ENCODE measurements at regions not wholly inside any gene's neighbourhood (a gene's known extent, or its start where the extent isn't known, plus 50 kb on each side); places are given as distances from the start of the nearest gene placed in this dataset.

GRCh38 chr9:107540164-107540561 lies 50.6 kb upstream of the KLF4 start:
- H3K4me3 ChIP-seq (ENCODE audit: low read length, poor library complexity, severe bottlenecking): no peak overlapping the region
- no peaks in the 10 kb centered on the region for H3K9me2 ChIP-seq (replicated peaks; ENCODE audit: low read depth, low read length)
- TF ChIP-seq, protein P1, sequence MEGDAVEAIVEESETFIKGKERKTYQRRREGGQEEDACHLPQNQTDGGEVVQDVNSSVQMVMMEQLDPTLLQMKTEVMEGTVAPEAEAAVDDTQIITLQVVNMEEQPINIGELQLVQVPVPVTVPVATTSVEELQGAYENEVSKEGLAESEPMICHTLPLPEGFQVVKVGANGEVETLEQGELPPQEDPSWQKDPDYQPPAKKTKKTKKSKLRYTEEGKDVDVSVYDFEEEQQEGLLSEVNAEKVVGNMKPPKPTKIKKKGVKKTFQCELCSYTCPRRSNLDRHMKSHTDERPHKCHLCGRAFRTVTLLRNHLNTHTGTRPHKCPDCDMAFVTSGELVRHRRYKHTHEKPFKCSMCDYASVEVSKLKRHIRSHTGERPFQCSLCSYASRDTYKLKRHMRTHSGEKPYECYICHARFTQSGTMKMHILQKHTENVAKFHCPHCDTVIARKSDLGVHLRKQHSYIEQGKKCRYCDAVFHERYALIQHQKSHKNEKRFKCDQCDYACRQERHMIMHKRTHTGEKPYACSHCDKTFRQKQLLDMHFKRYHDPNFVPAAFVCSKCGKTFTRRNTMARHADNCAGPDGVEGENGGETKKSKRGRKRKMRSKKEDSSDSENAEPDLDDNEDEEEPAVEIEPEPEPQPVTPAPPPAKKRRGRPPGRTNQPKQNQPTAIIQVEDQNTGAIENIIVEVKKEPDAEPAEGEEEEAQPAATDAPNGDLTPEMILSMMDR (conservative IDR thresholded peaks at IDR 0.05; ENCODE audit: low read length): no peak
- no peak for TF ChIP-seq EZH2phosphoT487 (IDR thresholded peaks at IDR 0.05; ENCODE audit: borderline replicate concordance)
- no peaks in the 10 kb centered on the region for H3K36me3 ChIP-seq (ENCODE audit: insufficient read depth, low read length)
- H2AFZ ChIP-seq (ENCODE audit: low read length): no peak overlapping the region
- no peaks in the 10 kb centered on the region; the same call in 1 of the 2 replicates for H3K9me3 ChIP-seq (ENCODE audit: insufficient read depth, low read depth, low read length)
- H3K4me2 ChIP-seq (ENCODE audit: low read depth, low read length, poor library complexity, severe bottlenecking): no peak overlapping the region
- no peak overlapping the region for H3K9ac ChIP-seq (ENCODE audit: low read depth, low read length, poor library complexity, severe bottlenecking)
- no peaks in the 10 kb centered on the region for H3F3A ChIP-seq (ENCODE audit: low read depth)
- no peaks in the 10 kb centered on the region for H4K20me1 ChIP-seq (ENCODE audit: insufficient read depth, low read length, poor library complexity, severe bottlenecking)
- H3K4me1 ChIP-seq (ENCODE audit: insufficient read depth, low read length, poor library complexity, severe bottlenecking): no peaks in the 10 kb centered on the region
- no peaks in the 10 kb centered on the region for H3K27me3 ChIP-seq (ENCODE audit: insufficient read depth, low read length, poor library complexity, severe bottlenecking)
- H3K79me2 ChIP-seq (ENCODE audit: insufficient read depth, low read length): no peaks in the 10 kb centered on the region

GRCh38 chr9:107539427-107540163 lies 50.0 kb upstream of the KLF4 start:
- Histone ChIP-seq H3K9ac (ENCODE audit: low read depth, low read length, poor library complexity, severe bottlenecking) (no peak overlapping the region), H3K27me3 (ENCODE audit: insufficient read depth, low read length, poor library complexity, severe bottlenecking) (no peaks in the 10 kb centered on the region), H3K36me3 (ENCODE audit: insufficient read depth, low read length) (no peaks in the 10 kb centered on the region), H3K4me1 (ENCODE audit: insufficient read depth, low read length, poor library complexity, severe bottlenecking) (no peaks in the 10 kb centered on the region), H3K4me2 (ENCODE audit: low read depth, low read length, poor library complexity, severe bottlenecking) (no peak overlapping the region), H3K9me3 (ENCODE audit: insufficient read depth, low read depth, low read length) (no peaks in the 10 kb centered on the region; the same call in 1 of the 2 replicates), H4K20me1 (ENCODE audit: insufficient read depth, low read length, poor library complexity, severe bottlenecking) (no peaks in the 10 kb centered on the region), H2AFZ (ENCODE audit: low read length) (no peak overlapping the region), H3F3A (ENCODE audit: low read depth) (no peaks in the 10 kb centered on the region), H3K9me2 (replicated peaks; ENCODE audit: low read depth, low read length) (no peaks in the 10 kb centered on the region), H3K79me2 (ENCODE audit: insufficient read depth, low read length) (no peaks in the 10 kb centered on the region), H3K4me3 (ENCODE audit: low read length, poor library complexity, severe bottlenecking) (no peak overlapping the region)
- no peak for TF ChIP-seq EZH2phosphoT487 (IDR thresholded peaks at IDR 0.05; ENCODE audit: borderline replicate concordance)
- TF ChIP-seq, protein P1 (conservative IDR thresholded peaks at IDR 0.05; ENCODE audit: low read length): no peak

Measured in Loucy (cell line).